HT1080 (cell line): ENCODE measurements at regions not wholly inside any gene's neighbourhood (a gene's known extent, or its start where the extent isn't known, plus 50 kb on each side); places are given as distances from the start of the nearest gene placed in this dataset.
A peak's percentile ranks its signal among the peaks of the same experiment; 100 is the strongest.
"Not testable (repeated sequence)": the region's sequence is repeated elsewhere in the genome, so short reads cannot be mapped to it uniquely, and the experiment has no call there.

ENCODE experiments used
- DNase-seq: peaks from one replicate; pipeline ENCODE4 v3.0.0-alpha.2; 2015; ENCODE audit warnings: low read depth

DNA sequence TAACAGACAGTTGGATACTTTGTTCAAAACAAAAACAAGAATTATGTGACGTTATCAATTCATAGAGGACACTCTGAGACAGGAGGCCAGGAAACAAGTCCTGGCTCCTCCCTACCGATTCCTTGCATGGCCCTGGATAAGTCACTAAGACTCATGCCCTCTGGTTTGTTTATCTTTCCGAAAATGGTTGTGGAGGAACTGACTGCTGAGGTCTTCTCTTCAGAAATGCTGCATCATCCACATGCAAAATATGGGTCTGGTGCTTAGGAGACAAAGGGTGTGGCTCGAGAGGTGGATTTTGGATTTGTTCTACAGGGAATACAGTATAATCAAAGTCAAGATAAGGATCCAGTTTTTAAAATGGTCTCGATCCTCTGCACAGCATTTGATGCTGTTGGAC lies 130.9 kb downstream of the RELL1 start:
- DNase-seq, result peak; percentile 48

DNA sequence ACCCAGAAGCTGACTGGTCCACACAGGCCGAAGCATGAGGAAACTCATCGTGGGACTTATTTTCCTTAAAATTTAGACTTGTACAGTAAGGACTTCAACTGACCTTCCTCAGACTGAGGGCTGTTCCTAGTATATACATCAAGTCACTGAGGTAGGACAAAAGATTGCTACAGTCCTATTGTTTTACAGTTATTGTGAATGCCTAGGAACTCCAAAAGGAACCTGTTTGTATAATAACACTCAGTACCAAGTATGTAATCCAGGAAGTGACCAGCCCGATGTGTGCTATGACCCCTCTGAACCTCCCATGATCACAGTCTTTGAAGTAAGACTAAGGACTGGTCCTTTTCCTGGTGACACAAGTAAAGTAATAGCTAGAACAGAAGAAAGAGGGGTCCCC lies 136.3 kb downstream of the RELL1 start:
- not testable (repeated sequence) for DNase-seq

DNA sequence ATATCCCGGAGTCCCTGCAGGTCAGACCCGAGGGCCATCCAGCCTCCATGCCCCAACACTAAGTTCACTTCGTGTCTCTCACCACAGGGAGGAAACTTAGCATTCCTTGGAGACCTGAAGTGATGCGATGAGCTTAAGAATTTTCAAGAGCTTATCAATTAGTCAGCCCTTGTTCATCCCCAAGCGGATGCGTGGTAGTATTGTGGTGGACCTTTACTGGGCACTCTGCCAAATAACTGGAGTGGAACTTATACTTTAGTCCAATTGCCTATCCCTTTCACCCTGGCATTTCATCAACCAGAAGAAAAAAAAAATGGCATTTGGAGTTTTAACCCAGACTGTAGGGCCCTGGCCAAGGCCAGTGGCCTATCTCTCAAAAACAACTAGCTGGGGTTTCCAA lies 137.1 kb downstream of the RELL1 start:
- peak; percentile 91 for DNase-seq

DNA sequence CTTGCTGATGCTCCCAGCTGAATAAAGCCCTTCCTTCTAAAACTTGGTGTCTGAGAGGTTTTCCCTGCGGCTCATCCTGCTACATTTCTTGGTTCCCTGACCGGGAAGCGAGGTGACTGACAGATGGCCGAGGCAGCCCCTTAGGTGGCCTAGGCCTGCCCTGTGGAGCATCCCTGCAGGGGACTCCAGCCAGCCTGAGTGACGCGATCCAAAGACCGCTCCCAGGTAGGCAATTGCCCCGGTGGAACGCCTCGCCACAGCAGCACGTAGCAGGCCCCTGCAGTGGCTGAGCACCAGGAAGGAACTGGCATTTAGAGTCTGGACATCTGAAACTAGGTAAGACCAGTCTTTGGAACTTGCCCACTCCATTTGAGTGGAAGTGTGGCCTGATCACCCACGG lies 139.6 kb downstream of the RELL1 start:
- DNase-seq, result no peak

DNA sequence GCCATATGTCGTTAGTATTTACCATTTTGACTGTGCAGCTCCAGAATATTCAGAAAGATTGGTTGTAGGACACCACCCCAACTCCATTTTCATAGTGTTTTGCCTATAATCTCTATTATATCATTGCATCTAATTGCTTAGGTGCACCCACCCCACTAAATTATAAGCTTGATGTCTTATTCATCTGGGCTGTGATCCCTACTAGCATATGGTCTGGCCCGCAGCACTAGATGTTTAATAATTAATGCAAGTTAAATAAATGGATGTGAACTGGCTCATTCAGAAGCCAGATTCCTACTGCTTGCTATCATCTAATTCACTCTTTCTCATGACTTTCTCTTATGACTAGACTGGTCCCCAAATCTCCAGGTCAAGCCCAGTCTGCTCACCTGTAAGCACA lies 143.5 kb downstream of the RELL1 start:
- DNase-seq, result no peak

DNA sequence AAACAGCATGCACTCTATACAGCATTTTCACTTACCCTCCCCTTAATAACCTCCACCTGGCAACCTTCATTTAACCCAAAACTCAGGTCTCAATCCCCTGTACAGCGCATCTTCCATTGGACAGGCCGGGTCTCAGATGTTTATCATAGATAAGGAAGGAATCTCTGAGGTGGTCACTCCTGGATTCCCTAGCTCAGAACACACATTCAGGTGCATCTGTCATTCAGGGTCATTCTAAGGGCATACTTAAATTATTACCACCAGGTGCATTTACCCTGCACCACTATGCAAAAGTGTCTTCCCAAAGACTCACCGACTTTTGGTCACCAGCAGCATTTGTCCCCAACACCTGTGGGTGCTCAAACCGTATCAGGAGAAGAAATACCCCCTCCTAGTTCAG lies 144.2 kb downstream of the RELL1 start:
- no peak for DNase-seq

DNA sequence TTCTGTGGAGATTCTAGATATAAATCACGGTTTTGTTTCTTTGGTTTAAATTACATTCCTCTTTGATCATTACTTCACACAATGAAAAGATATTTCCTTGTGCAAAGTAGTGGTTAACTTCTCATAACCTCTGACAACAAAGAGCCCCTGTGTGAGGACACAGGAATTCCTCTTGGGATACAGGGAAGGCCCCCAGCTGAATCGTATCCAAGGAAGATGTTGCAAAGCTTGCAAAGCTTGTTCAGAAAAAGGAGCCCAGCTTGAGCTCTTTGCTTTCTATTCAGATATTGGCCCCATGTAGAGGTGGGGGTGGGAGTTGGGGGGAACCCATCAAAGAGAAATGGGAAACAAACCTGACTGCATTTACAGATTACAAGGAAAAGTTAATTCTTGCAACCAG lies 145.7 kb downstream of the RELL1 start:
- DNase-seq, result peak; percentile 66

DNA sequence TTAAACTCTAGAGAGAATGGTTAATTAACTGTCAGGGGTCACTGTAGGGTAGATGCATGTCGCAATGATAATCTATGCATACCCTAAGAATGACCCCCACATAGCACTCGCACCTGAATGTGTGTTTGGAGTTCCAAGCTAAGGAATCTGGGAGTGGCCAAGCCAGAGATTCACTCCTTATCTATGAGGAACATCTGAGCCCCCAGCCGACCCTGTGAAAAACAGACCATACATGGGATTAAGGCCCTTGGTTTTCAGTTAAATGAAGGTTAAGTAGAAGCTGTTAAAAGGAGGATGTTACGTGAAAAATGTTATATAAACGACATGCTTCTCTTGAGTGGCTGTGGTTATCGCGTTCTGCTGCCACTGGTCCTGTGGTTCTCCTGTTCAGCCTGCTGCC lies 147.2 kb downstream of the RELL1 start:
- no peak for DNase-seq

DNA sequence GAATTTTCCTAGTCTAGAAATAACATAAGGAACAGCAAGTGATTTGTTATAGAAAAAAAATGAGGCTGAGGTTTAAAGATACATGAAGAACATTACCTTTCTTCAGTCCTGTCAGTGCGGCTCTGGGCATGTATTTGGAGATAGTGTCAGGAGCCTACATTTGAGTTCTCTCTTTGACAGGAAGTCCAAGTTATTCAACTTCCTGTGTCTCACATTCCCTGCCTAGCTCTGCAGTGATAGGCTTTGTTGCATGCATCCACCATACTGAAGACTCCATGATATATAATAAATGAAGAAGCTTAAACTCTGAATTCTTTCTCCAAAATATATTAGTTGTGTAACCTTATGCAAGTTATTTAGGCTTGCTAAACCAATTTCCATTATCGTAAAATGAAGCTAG lies 148.7 kb downstream of the RELL1 start:
- no peak for DNase-seq

DNA sequence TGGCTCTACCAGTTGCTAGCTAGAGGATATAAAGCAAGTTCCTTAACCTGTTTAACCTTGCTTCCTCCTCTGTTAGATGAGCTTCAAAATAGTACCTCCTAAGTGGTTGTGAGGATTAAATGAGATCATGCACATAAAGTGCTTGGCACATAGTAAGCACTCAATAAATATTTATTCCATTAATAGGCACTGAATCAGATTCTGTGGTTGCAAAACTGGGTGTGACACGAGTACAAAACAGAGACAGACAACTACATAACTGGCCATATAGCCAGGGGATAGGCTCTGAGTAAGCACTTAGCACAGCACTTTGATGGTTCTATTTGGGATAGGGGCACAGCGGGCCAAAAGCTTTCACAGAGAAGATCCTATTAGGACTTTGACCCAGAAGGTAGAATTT lies 150.3 kb downstream of the RELL1 start:
- DNase-seq, result no peak

DNA sequence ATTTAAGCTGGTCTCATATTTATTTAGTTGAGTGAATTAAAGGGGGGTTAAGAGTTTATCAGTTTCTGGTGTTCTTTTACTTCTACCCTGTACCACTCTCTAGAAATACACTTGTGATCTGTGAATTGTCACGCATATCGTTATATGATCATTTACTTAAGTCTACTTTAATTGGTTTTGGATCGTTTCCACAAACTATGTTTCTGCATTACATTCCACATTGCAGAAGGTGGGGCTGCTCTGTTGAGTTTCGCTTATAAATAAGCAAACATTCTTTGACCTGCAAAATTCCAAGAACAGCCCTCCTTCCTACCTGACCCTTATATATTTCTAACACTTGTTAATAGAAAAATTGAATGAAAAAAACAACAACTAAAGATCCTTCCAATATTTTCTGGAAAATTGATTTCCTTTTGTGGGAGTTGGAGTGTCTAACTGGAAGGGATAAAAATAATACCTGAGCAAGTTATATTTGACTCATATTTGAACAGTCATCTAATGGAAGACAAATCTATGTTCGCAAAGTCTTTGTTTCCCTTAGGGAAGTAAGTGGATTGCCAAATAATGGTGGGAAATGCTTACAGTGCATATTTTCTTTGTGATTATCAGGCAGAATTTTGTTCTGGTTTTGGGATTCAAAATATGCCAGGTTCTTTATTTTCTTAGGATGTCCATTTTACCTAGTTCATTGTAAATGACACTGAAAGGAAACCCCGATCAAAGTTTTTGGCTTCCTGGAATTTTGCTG lies 152.7 kb downstream of the RELL1 start:
- DNase-seq, result no peak

DNA sequence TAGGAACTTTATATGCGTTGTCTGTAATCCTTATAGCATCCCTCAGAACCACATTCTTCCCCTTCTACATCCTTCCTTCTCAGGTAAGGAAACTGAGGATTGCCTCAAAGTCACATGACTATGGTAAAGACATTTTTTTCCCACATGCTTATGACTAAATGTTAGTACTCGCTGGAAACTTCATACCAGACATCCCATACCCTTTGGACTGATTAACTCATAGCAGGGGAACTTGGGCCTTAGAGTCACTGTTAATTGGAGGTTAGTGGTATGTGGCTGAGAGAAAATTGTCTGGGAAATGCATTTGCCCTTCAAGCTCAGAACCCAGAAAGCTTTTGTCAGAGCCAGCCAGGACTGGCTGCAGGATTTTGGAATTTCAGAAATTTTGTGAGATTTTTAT lies 155.0 kb downstream of the RELL1 start:
- DNase-seq, result no peak

DNA sequence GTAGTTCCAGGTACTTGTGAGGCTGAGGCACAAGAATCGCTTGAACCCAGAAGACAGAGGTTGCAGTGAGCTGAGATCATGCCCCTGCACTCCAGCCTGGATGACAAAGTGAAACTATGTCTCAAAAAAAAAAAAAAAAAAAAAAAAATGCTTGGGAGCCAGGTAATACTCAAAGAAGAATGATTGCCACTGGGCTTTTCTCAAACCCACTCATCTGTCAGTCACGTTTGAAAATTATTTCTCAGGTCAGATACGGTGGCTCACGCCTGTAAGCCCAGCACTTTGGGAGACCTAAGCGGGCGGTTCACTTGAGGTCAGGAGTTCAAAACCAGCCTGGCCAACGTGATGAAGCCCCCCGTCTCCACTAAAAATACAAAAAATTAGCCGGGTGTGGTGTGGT lies 155.7 kb downstream of the RELL1 start:
- no peak for DNase-seq

DNA sequence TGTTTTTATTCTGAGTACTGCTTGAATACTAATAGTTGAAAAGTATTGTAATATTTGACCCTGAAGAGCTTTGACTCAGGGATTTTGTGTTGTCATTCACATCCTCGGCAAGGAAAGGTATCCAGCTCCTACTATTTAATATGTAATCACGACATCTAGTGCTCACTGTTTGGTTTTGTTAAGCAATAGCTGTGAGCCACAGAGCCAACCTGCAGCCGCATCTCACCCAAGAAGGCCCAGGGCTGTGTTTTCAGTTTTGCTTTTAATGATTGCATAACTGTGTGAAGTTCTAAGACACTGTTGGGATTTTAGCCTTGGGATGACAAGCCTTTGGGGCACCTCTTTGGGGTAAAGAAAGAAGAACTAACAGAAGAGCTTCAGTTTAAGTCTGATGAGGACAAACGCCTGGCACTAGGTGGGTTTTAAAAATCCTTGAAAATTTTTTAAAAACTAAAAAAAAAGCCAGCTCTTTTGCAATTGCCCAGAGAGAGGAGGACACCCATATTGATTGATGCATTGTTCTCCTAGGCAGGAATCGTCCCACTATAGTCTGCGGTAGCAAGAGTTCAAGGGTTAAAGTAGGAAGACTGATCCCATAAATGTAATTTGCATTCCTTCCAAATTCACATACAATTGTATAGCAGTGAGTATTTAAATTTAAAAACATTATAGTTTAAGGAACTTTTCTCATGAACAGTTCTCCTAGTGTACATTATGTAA lies 157.8 kb downstream of the RELL1 start:
- DNase-seq, result peak; percentile 31

DNA sequence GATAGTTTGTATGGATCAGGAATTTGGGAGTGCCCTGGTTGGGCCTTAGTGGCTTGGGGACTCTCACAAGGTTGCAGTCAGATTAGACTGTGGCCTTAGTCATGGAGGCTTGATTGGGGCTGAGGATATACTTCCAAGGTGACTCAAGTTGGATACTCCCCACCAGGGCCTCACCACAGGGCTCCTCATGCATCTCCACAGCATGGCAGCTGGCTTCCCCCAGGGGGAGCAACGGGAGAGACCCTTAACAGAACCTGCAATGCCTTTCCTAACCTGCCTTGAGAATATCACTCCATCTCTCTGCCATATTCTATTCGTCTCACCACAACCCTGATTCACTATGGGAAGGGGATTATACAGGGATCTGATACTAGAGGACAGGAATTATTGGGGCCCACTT lies 161.9 kb downstream of the RELL1 start:
- DNase-seq, result peak; percentile 29

DNA sequence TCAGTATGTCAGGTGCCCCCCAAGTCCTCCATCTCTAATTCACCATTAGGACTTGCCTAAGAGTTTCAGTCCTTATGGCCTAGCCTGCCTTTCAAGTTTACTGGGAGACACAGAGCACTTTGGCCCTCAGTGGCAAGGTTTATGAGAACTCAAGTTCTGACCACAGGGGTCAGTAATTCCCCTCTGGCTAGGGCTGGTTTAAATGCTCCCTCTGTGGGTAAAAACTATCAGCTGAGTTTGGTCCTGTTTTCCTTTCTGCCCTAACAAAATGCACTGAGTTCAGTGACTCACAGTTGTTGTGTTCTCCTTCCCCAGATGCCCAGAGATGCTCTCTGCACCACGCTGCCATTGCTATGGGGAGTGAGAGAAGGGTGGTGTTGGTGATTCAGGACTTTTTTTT lies 163.2 kb downstream of the RELL1 start:
- DNase-seq, result peak; percentile 18

DNA sequence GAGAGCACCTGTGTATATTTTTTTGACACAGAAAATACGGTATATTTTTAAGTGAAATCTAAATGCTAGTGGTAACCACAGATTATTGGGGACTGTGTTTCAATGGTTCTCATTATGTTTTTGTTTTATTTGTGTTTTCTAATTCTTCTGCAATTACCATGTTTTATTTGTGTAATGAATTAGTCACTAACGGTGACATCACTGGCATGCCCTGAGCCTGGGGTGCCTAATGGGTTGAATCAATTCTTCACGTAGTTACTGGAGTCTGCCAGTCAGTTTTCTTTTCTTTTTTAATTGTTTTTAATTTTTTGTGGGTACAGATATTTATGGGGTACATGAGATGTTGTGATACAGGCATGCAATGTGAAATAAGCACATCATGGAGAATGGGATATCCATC lies 168.8 kb downstream of the RELL1 start:
- DNase-seq, result no peak

DNA sequence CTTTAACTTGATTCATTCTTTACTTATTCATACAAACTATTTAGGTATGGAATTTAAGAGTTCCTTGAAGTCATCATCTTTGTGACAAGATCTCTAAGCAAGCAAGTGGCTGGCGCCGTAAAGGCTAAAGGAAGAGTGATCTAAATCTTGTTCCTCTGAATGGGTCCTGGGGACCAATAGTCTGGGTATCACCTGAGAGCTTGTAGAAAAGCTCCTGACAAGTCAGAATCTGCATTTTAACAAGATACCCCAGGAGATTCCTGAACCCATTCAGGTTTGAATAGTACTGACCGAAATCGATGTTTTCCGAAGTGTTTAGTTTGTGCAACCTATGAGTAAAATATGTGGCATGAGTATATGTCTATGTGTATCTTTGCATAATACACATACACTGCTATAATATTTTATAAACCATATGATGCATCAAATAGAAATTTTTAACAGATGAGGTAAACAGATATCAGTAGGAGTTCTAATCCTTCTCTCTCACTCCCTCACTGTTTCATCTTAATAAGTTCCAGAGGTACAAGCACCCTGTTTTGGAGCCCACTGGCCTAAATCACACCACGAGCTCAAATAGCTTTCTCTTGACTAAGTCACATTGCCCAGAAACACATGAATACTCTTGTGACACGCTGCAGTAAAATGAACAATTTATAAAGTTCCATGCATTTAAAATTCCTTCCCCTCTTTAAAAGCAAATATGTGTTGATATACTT lies 170.0 kb downstream of the RELL1 start:
- DNase-seq, result no peak

DNA sequence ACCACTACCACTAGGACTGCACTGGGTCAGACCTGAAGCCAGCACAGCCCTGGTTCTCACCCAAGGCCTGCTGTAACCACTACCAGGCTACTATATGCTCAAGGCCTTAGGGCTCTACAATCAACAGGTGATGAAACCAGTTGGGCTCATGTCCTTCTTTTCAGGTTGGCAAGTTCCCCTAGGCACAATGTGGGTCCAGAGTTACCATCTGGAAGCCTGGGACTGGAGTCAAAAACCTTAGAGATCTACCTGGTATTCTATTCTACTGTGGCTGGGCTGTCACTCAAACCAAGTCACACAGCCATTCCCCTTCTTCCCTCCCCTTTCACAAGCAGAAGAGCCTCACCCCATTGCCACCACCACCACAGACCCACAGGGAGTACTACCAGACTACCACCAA lies 175.6 kb downstream of the RELL1 start:
- no peak for DNase-seq

DNA sequence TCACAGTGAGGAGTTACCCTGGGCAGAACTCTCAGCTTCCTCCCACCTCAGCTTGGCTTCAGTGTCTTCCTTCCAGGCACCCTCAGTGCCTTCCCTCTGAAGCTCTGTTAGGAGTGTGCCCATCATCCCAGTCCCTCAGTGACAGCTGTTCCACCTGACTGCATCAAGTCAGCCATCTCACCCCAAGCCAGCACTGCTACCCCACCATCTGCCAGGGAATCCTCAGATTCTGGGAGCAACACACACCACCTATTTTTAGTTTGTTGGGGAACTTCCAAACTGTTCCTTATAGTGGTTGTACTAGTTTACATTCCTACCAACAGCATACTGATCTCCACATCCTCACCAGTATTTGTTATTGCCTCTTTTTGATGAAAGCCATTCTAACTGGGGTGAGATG lies 182.9 kb downstream of the RELL1 start:
- DNase-seq, result no peak

DNA sequence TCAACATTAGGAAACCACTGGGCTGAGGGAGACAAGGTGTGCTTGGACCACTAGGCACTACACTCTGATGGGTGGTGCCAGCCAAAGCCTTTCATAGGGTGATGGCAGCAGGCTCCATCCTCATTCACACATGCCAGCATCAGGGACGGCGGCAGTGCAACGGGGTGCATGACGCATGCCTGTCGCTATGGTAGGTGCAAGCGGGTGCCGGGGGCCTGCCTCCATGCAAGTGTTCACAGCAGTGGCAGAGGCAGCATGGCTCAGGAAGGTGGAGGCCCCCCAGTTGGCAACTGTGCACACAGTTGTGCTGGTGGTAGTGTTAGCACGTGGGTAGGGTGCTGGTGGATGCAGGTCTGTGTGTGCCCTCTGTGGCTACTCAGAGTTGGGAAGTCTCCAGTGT lies 184.1 kb downstream of the RELL1 start:
- no peak for DNase-seq
